Fibroblast of lung (primary cell): ENCODE measurements at regions not wholly inside any gene's neighbourhood (a gene's known extent, or its start where the extent isn't known, plus 50 kb on each side); places are given as distances from the start of the nearest gene placed in this dataset.

Experiments used
- EZH2 ChIP-seq: IDR thresholded peaks from 2 replicates; pipeline ENCODE4 v1.5.1; 2012; ENCODE audit warnings: low read length, control low read depth, mild to moderate bottlenecking; ENCODE audit errors: missing control alignments
- TF ChIP-seq, protein P1 (sequence below), 2 donors: IDR thresholded peaks in 1 of 2; conservative IDR thresholded peaks in 1 of 2; 1 replicate in 1 of 2; 2 replicates in 1 of 2; pipeline ENCODE4 v1.5.1; 2011 to 2012; ENCODE audit warnings: low read length in 2 of 2, control low read depth in 1 of 2, inconsistent platforms in 1 of 2, low read depth in 1 of 2, mild to moderate bottlenecking in 1 of 2

DNA sequence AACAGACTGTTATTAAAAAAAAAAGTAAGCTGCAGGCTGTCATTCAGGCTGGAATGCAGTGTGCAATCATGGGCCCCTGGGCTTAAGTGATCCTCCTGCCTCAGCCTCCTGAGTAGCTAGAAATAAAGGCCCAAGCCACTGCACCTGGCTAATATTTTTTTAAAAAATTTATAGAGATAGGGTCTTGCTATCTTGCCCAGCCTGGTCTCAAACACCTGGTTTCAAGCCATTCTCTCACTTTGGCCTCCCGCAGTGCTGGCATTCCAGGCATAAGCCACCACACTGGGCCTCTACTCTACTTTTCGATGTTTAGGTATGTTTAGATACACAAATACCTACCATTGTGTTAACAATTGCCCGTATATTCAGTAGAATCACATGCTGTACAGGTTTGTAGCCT, 270.4 kb upstream of the PRKCQ start:
- TF ChIP-seq, protein P1, sequence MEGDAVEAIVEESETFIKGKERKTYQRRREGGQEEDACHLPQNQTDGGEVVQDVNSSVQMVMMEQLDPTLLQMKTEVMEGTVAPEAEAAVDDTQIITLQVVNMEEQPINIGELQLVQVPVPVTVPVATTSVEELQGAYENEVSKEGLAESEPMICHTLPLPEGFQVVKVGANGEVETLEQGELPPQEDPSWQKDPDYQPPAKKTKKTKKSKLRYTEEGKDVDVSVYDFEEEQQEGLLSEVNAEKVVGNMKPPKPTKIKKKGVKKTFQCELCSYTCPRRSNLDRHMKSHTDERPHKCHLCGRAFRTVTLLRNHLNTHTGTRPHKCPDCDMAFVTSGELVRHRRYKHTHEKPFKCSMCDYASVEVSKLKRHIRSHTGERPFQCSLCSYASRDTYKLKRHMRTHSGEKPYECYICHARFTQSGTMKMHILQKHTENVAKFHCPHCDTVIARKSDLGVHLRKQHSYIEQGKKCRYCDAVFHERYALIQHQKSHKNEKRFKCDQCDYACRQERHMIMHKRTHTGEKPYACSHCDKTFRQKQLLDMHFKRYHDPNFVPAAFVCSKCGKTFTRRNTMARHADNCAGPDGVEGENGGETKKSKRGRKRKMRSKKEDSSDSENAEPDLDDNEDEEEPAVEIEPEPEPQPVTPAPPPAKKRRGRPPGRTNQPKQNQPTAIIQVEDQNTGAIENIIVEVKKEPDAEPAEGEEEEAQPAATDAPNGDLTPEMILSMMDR (conservative IDR thresholded peaks at IDR 0.05 in 1 of 2, IDR thresholded peaks at IDR 0.05 in 1 of 2; ENCODE audit: low read depth in 1 of 2, low read length in 2 of 2): no peak
- TF ChIP-seq EZH2: no peak
